ENCODE measurements at regions not wholly inside any gene's neighbourhood (a gene's known extent, or its start where the extent isn't known, plus 50 kb on each side); places are given as distances from the start of the nearest gene placed in this dataset.

DNA sequence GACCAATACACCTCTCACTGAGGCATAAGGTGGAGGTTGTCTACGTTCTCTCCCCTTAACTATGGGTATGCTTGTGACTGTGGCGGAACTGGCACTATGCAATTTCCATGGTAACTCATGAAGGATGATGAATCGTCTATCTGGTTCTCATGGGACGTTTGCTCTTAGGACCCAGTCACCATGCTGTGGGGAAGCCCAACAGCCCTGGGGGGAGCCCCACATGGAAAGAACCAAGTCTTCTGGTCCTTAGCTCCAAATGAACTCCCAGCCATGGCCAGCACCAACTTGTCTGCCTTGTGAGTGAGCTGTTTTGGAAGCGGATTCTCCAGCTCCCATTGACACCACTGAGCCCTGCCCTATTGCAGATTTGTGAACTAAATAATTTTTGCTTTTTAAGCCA, 188.7 kb upstream of the S1PR3 start:
- 89 to 91% (median 90%) methylated on average over 5 of the region's 5 CpGs for whole genome bisulfite sequencing, 3 donors
- intact Hi-C loops (cut with DNase I): no loop called here
- Histone ChIP-seq H3K9me3 (no peaks in the 10 kb centered on the region), H3K27me3 (ENCODE audit: insufficient read depth in 3 of 3, low read length in 2 of 3) (peaks cover 0 to 3% (median 0%) of the 10 kb centered on the region in 3 donors), H3K27ac (no peak overlapping the region), H3K4me3 (no peak overlapping the region), H3K4me1 (no peaks in the 10 kb centered on the region), H3K36me3 (ENCODE audit: insufficient read depth in 1 of 2, low read depth in 1 of 2) (no peaks in the 10 kb centered on the region)
- no peak for DNase-seq
- ATAC-seq: no peak
- TF ChIP-seq, protein P1, sequence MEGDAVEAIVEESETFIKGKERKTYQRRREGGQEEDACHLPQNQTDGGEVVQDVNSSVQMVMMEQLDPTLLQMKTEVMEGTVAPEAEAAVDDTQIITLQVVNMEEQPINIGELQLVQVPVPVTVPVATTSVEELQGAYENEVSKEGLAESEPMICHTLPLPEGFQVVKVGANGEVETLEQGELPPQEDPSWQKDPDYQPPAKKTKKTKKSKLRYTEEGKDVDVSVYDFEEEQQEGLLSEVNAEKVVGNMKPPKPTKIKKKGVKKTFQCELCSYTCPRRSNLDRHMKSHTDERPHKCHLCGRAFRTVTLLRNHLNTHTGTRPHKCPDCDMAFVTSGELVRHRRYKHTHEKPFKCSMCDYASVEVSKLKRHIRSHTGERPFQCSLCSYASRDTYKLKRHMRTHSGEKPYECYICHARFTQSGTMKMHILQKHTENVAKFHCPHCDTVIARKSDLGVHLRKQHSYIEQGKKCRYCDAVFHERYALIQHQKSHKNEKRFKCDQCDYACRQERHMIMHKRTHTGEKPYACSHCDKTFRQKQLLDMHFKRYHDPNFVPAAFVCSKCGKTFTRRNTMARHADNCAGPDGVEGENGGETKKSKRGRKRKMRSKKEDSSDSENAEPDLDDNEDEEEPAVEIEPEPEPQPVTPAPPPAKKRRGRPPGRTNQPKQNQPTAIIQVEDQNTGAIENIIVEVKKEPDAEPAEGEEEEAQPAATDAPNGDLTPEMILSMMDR (IDR thresholded peaks at IDR 0.05): no peak

DNA sequence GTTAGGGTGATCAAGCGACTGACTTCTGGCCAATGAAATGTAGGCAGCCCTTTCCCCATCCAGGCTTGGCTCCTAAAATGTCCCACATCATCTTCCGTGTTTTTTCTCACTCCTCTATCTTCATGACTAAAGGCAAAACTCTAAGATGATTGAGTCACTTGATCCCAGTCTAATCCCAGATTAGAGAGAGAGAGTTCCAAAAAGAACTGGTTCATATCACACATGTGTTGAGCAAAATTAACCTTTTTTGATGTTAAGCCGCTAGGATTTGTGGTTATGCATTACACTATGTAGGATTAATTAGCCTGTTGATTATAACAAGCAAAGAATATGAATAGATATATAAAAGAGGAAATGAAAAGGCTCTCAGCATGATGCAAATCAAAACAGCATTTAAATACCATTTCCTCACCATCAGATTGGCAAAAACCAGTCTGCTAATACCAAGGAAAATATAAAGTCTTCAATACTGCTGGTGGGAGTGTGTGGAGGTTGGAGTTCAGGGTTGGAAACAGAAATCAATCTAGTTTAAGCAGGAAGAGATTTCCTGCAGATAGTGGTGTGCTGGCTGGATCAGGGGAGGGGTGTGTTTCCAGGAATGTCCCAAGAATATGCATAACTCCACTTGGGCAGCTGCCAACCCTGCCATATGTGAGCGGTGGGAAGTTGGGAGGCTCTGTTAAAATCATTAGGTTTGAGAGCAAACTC, 187.6 kb upstream of the S1PR3 start:
- no peaks in the 10 kb centered on the region for H3K4me1 ChIP-seq
- TF ChIP-seq, protein P1 (IDR thresholded peaks at IDR 0.05): no peak
- H3K36me3 ChIP-seq (ENCODE audit: insufficient read depth in 1 of 2, low read depth in 1 of 2): no peaks in the 10 kb centered on the region
- ATAC-seq (no peak), DNase-seq (no peak)
- no peak overlapping the region for H3K27ac ChIP-seq
- intact Hi-C loops (cut with DNase I): no loop called here
- no peaks in the 10 kb centered on the region for H3K9me3 ChIP-seq
- WGBS, 3 donors: 47 to 53% (median 51%) methylated on average over 4 of the region's 4 CpGs
- peaks cover 0 to 3% (median 0%) of the 10 kb centered on the region in 3 donors for H3K27me3 ChIP-seq (ENCODE audit: insufficient read depth in 3 of 3, low read length in 2 of 3)
- no peak overlapping the region for H3K4me3 ChIP-seq

DNA sequence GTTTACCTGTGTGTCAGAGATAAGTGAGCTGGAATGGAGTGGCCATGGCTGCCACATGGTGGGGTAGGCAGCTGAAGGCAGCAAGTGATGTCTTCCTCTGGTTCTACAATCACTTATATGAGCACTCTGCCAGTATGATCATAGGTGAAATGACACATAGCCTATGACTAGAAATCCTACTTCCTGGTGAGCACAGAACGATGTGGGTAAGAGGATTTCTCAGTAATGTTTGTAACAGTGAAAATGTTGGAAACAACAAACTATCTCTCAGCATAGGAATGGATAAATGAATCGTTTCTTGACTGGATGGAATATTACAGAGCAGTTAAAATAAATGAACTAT, 187.0 kb upstream of the S1PR3 start:
- Histone ChIP-seq H3K4me1 (no peaks in the 10 kb centered on the region), H3K36me3 (ENCODE audit: insufficient read depth in 1 of 2, low read depth in 1 of 2) (no peaks in the 10 kb centered on the region), H3K27me3 (ENCODE audit: insufficient read depth in 3 of 3, low read length in 2 of 3) (peaks cover 0 to 3% (median 0%) of the 10 kb centered on the region in 3 donors), H3K4me3 (no peak overlapping the region), H3K9me3 (no peaks in the 10 kb centered on the region), H3K27ac (no peak overlapping the region)
- ATAC-seq (no peak), DNase-seq (no peak)
- WGBS, 3 donors: 66 to 89% (median 73%) methylated on average over 2 of the region's 2 CpGs
- TF ChIP-seq, protein P1 (IDR thresholded peaks at IDR 0.05): no peak
- intact Hi-C loops (cut with DNase I): no loop called here

DNA sequence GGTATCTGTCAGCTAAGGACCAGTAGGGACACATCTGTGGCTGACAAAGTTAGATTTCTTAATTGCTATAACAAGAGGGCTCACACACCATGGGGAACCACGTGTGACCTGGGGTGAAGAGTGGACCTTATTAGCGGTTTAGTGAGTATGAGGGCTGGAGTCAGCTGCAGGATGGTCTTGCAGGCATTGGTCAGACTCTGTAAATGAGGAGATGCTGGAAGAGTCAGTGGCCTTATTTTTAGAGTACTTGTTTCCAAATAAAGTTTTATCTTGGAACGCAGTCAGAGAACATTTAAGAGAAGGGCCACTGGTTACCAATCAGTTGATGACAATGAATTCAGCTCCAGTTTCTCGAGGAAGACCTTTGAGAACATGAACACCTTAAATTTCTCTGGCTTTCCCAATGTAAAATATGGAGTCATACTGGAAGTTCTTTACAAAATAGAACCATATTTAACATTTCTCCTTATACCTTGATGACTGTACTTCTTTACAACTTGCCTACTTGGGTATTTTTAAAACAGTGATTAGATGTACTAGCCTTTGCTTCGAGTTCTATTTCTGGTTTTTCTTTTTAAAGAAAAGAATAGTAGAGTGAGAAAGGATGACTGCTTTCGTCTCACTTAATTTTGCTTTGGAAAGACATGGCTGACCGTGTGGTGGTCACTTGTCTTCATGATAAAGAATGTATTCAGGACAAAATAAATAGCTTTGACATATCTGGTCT, 185.9 kb upstream of the S1PR3 start:
- intact Hi-C loops (cut with DNase I): no loop called here
- no peak for DNase-seq
- no peaks in the 10 kb centered on the region for H3K27me3 ChIP-seq (ENCODE audit: insufficient read depth in 3 of 3, low read length in 2 of 3)
- H3K4me1 ChIP-seq: no peaks in the 10 kb centered on the region
- H3K9me3 ChIP-seq: no peaks in the 10 kb centered on the region
- TF ChIP-seq, protein P1 (IDR thresholded peaks at IDR 0.05): no peak
- no peak overlapping the region for H3K27ac ChIP-seq
- no peak overlapping the region for H3K4me3 ChIP-seq
- WGBS, 3 donors: 71 to 82% (median 75%) methylated on average over 7 of the region's 7 CpGs
- ATAC-seq: no peak
- no peaks in the 10 kb centered on the region for H3K36me3 ChIP-seq (ENCODE audit: insufficient read depth in 1 of 2, low read depth in 1 of 2)
